Lung (tissue), 11 donors: ENCODE measurements at regions not wholly inside any gene's neighbourhood (a gene's known extent, or its start where the extent isn't known, plus 50 kb on each side); places are given as distances from the start of the nearest gene placed in this dataset.

Experiments
- ATAC-seq: fragments of 200-7000 bp; cut with Tn5 transposase; one replicate; pipeline ENCODE4 v1.9.1; 2020; ENCODE audit warnings: moderate number of reproducible peaks; ENCODE audit not compliant: insufficient read depth, low FRiP score
- DNase-seq, 3 donors: peaks; one replicate each; pipeline ENCODE4 v3.0.0-alpha.2; 2013 to 2017
- H3K27ac ChIP-seq, 2 donors: one replicate each; pipeline ENCODE4 v1.5.1; 2013; ENCODE audit warnings: mild to moderate bottlenecking in 2 of 2, moderate library complexity in 2 of 2, control low read depth in 1 of 2, inconsistent platforms in 1 of 2, low read depth in 1 of 2, low read length in 1 of 2
- H3K27me3 ChIP-seq, 3 donors: one replicate each; pipeline ENCODE4 v1.5.1; 2013; ENCODE audit warnings: low read length in 2 of 3; ENCODE audit not compliant: control insufficient read depth in 3 of 3, insufficient read depth in 3 of 3
- H3K36me3 ChIP-seq, 4 donors: one replicate each; pipeline ENCODE4 v1.5.1; 2013; ENCODE audit warnings: low read length in 4 of 4, mild to moderate bottlenecking in 1 of 4, moderate library complexity in 1 of 4; ENCODE audit not compliant: control insufficient read depth in 4 of 4, insufficient read depth in 4 of 4
- H3K4me1 ChIP-seq, 5 donors: one replicate each; pipeline ENCODE4 v1.5.1; 2013; ENCODE audit warnings: low read length in 5 of 5, mild to moderate bottlenecking in 2 of 5, moderate library complexity in 1 of 5; ENCODE audit not compliant: control insufficient read depth in 5 of 5, insufficient read depth in 5 of 5
- H3K4me3 ChIP-seq: one replicate; pipeline ENCODE4 v1.5.1; 2013; ENCODE audit warnings: mild to moderate bottlenecking, control low read depth, moderate library complexity
- H3K9ac ChIP-seq, 2 donors: one replicate each; pipeline ENCODE4 v1.5.1; 2013; ENCODE audit warnings: low read length in 2 of 2, control low read depth in 1 of 2; ENCODE audit not compliant: insufficient read depth in 1 of 2
- H3K9me3 ChIP-seq, 4 donors: one replicate each; pipeline ENCODE4 v1.5.1; 2013; ENCODE audit warnings: low read length in 3 of 4, mild to moderate bottlenecking in 1 of 4, moderate library complexity in 1 of 4; ENCODE audit not compliant: control insufficient read depth in 4 of 4, insufficient read depth in 3 of 4
- WGBS, 2 donors: extraction: QIAGEN DNeasy Blood & Tissue Kit; methylation state at CpG; one replicate each; pipeline ENCODE4 v1.1.7; 2013; 5-methylcytosine and 5-hydroxymethylcytosine counted together
- TF ChIP-seq, protein P1 (sequence below): IDR thresholded peaks from 2 replicates; pipeline ENCODE4 v1.5.1; 2012; ENCODE audit warnings: mild to moderate bottlenecking; ENCODE audit errors: control extremely low read depth, extremely low read depth
- donor health status: control.
- donor health status: control.
- donor health status: Bipolar disorder and iron deficiency.
- donor health status: healthy.
- donor health status: DM: yes; HTN: yes; CAD: no.

DNA sequence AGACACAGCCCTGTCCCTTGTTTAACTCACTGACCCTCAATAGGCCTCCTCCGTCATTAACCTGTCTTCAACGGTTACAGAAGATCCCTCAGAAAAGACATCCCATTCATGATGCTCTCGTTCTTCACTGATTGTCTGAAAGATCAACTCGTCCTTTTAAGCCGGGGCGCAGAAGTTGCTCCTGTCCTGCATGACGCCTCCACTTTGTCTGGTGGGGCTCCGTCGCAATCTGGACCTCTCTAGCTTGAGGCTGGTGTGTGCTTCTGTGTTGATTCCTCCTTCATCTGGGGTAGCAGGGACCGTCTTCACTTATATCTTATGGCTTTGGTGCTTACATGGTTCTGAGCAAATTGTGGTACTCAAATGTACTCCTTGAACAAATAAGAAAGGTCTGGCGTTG, 766.0 kb upstream of the PCDH9 start:
- TF ChIP-seq, protein P1, sequence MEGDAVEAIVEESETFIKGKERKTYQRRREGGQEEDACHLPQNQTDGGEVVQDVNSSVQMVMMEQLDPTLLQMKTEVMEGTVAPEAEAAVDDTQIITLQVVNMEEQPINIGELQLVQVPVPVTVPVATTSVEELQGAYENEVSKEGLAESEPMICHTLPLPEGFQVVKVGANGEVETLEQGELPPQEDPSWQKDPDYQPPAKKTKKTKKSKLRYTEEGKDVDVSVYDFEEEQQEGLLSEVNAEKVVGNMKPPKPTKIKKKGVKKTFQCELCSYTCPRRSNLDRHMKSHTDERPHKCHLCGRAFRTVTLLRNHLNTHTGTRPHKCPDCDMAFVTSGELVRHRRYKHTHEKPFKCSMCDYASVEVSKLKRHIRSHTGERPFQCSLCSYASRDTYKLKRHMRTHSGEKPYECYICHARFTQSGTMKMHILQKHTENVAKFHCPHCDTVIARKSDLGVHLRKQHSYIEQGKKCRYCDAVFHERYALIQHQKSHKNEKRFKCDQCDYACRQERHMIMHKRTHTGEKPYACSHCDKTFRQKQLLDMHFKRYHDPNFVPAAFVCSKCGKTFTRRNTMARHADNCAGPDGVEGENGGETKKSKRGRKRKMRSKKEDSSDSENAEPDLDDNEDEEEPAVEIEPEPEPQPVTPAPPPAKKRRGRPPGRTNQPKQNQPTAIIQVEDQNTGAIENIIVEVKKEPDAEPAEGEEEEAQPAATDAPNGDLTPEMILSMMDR = no peak
- DNase-seq = no peak
- H3K4me1 ChIP-seq = no peaks in the 10 kb centered on the region
- no peak overlapping the region for H3K4me3 ChIP-seq
- no peaks in the 10 kb centered on the region for H3K36me3 ChIP-seq
- H3K9ac ChIP-seq = no peak overlapping the region
- H3K9me3 ChIP-seq = no peaks in the 10 kb centered on the region
- no peaks in the 10 kb centered on the region for H3K27me3 ChIP-seq
- 91 to 92% methylated on average over 11 of the region's 11 CpGs for WGBS, 2 donors
- ATAC-seq = no peak
- no peak overlapping the region for H3K27ac ChIP-seq

DNA sequence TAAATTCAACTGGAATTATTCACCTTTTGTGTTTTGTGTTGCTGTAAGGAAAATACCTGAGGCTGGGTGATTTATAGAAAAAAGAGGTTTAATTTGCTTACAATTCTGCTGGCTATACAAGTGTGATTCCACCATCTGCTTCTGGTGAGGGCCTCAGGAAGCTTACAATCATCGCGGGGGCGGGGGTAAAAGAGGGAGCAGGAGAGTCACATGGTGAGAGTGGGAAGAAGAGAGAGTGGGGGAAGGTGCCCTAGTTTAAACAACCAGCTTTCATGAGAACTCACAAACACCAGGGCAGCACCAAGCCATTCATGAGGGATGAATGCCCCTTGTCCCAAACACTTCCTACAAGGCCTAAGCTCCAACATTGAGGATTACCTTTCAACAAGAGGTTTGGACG, 760.7 kb upstream of the PCDH9 start:
- H3K27me3 ChIP-seq = no peaks in the 10 kb centered on the region
- no peaks in the 10 kb centered on the region for H3K9me3 ChIP-seq

DNA sequence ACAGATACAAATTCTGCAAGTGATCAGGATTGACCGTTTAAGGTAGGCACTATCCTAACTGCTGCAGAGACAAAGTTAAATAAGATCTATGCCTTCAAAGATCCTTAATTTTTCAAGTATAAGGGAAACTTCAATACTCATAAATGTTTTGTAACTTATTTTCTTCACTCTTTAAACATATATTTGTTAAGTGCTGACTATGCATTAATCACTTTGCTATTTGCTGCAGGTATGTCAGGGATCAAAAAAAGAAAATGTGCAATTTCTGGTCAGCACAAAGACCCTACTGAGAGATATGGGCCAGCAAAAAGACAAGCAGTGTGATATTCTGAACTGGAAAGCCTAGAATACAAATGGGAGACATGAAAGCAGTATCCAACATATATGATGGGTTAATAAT, 756.1 kb upstream of the PCDH9 start:
- WGBS, 2 donors = 93 to 95% methylated on average over 1 of the region's 1 CpG
- H3K9ac ChIP-seq = no peak overlapping the region
- no peaks in the 10 kb centered on the region for H3K4me1 ChIP-seq
- H3K4me3 ChIP-seq = no peak overlapping the region
- no peaks in the 10 kb centered on the region for H3K27me3 ChIP-seq
- H3K27ac ChIP-seq = no peak overlapping the region
- H3K9me3 ChIP-seq = no peaks in the 10 kb centered on the region
- H3K36me3 ChIP-seq = no peaks in the 10 kb centered on the region
- DNase-seq (no peak), ATAC-seq (no peak)
- TF ChIP-seq, protein P1 = no peak

More for the DNA sequence above, 760.7 kb upstream of the PCDH9 start:
- no peak overlapping the region for H3K27ac ChIP-seq
- WGBS, 2 donors = 77 to 93% methylated on average over 4 of the region's 4 CpGs
- H3K36me3 ChIP-seq = no peaks in the 10 kb centered on the region
- TF ChIP-seq, protein P1 = no peak
- H3K4me3 ChIP-seq = no peak overlapping the region
- no peak overlapping the region for H3K9ac ChIP-seq
- ATAC-seq (no peak), DNase-seq (no peak)
- no peaks in the 10 kb centered on the region for H3K4me1 ChIP-seq

DNA sequence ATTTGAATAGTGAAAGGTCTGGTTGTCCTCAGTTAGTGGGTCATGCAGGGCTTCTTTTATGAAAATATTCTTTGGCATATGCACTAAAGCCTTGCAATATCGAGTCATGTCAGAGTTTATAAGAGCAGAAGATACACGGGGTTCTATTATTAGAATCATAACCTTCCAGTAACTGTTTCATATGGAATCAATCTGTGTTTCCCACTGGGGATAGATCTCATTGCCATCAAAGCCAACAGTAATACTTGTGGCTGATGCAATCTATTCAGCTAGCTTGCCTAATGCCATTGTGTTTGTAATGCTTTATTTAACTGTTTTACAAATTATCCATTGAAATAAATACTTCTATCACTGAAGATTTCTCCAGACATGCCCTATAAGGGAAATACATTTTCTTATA, 746.9 kb upstream of the PCDH9 start:
- Histone ChIP-seq H3K9me3 (peaks cover 0 to 2% (median 1%) of the 10 kb centered on the region in 4 donors), H3K27me3 (no peaks in the 10 kb centered on the region), H3K27ac (no peak overlapping the region), H3K9ac (no peak overlapping the region), H3K4me1 (no peaks in the 10 kb centered on the region), H3K4me3 (no peak overlapping the region), H3K36me3 (no peaks in the 10 kb centered on the region)
- ATAC-seq (no peak), DNase-seq (no peak)
- TF ChIP-seq, protein P1 = no peak
- 79 to 82% methylated on average over 2 of the region's 2 CpGs for WGBS, 2 donors
